ENCODE measurements at regions not wholly inside any gene's neighbourhood (a gene's known extent, or its start where the extent isn't known, plus 50 kb on each side); places are given as distances from the start of the nearest gene placed in this dataset.

- TF ChIP-seq CTCF (IDR thresholded peaks at IDR 0.05), result no peak
- TF ChIP-seq POLR2A (IDR thresholded peaks at IDR 0.05), result no peak
These were observed 611.2 kb downstream of the KIF4B start for GRCh38 chr5:155624597-155625241.
